GM12875 (cell line): ENCODE measurements at regions not wholly inside any gene's neighbourhood (a gene's known extent, or its start where the extent isn't known, plus 50 kb on each side); places are given as distances from the start of the nearest gene placed in this dataset.

Experiments
- H3K4me3 ChIP-seq: one replicate; pipeline ENCODE4 v1.5.1; 2011; ENCODE audit warnings: low read depth, low read length, control low read depth
- TF ChIP-seq, protein P1 (sequence below): IDR thresholded peaks from 2 replicates; pipeline ENCODE4 v1.5.1; 2011; ENCODE audit warnings: low read depth, mild to moderate bottlenecking, control low read depth, inconsistent platforms, low read length, moderate library complexity, borderline replicate concordance; ENCODE audit not compliant: insufficient read depth

DNA sequence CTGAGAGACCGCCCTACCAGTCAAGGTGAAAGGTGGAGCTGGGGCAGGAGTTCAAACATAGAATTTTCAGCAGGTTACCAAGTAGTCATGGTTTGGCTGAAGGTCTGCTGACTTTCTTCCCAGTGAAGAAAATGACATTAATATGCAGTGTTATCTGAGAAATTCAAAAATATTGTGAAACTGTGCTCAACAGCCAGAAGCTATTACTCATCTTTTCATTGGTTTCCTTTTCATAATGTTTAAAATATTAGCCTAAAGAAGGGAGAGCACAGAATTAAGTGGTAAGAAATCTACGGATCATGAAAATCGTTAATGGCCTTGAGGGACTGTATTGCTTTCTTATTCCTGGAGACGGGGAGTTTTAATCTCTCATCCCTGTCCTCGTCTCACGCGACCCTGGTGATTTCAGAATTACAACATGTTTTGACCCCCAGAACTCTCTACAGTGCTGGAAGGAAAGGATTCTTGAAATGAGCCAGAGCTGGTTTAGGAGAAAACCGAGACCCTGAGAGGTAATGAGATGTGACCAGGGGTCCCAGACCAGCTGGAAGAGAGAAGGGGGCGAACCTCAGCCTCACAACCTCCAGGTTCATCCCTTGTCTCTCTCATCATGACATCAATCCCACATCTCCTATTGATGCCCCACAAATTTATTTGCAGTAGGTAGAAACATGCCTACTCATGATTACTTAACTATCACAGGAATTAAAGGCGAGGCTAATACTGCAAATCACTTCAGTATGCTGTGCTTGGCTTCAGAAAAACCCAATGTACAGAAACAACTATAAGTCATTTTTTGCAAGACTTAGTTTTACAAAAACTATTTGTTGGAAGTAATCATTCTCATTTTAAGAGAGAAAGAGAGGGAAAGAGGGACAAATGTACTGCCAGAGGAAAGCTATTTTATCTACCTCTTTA, 209.5 kb downstream of the FNDC1 start:
- H3K4me3 ChIP-seq = no peak overlapping the region
- TF ChIP-seq, protein P1, sequence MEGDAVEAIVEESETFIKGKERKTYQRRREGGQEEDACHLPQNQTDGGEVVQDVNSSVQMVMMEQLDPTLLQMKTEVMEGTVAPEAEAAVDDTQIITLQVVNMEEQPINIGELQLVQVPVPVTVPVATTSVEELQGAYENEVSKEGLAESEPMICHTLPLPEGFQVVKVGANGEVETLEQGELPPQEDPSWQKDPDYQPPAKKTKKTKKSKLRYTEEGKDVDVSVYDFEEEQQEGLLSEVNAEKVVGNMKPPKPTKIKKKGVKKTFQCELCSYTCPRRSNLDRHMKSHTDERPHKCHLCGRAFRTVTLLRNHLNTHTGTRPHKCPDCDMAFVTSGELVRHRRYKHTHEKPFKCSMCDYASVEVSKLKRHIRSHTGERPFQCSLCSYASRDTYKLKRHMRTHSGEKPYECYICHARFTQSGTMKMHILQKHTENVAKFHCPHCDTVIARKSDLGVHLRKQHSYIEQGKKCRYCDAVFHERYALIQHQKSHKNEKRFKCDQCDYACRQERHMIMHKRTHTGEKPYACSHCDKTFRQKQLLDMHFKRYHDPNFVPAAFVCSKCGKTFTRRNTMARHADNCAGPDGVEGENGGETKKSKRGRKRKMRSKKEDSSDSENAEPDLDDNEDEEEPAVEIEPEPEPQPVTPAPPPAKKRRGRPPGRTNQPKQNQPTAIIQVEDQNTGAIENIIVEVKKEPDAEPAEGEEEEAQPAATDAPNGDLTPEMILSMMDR = no peak

DNA sequence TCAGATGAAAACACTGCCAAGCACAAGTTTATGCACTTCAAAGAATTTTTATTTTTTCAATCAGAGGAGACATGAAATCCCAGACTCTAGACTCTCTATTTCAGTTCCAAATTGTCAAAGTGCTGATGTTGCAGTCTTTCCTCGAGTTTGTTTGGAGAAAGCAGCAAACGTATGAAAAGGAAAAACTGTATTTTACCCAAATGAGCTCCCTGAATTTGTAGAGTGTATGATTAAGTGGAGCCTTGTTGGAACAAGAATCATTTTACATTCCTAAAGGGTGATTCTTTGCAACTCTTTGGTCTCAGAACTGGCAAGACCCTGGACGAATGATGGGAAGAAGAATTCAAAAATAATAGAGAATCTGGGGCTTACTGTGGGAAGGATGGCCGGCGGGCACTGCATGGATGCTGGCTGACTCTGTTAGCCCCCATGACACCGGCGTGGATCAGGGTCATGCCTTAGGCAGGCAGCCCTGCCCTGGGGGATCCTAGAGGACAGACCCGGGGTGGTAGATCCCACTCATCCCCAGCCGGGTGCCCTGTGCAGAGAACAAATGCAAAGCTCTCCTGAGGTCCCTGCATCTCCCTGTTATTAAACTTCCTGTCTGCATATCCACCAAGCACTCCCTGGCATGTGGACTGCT, 207.4 kb downstream of the FNDC1 start:
- TF ChIP-seq, protein P1 = no peak
- H3K4me3 ChIP-seq = no peak overlapping the region

DNA sequence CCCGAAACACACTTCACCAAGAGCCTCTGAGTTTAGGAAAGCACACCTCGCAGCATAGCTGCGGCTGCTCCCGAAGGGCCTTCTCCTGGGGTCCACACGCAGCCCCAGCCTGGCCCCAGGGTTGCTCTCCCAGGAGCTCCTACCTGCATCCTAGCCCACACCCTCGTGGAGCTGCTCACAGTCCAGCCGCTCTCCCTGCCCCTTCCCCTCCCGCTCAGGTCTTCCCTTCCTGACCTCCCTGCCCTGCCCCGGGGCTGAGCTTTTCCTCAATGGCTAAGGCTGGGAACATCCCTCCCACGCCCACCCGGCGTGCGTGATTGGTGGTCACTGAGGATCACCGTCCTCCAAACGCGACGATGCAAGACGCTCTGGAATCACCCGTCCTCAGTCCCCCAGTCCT, 205.8 kb downstream of the FNDC1 start:
- TF ChIP-seq, protein P1 = no peak
- no peak overlapping the region for H3K4me3 ChIP-seq

DNA sequence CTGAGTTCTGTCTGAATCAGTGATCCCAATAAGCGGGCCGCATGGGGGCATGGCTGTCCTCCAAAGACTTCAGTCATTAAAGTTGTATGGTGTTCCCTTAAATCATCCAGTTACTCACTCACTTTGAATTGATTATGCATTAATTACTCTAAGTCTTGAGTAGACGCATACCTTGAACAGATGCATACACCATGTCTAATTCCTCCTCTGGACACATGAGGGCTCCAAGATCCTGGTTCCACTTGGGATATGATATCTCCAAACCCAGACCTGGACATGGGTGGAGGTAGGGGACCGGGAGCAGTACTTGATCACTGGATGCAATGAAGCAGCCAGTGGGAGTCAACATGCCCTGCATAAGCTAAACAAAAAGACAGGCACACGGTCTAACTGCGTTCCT, 204.5 kb downstream of the FNDC1 start:
- TF ChIP-seq, protein P1 = no peak
- no peak overlapping the region for H3K4me3 ChIP-seq

DNA sequence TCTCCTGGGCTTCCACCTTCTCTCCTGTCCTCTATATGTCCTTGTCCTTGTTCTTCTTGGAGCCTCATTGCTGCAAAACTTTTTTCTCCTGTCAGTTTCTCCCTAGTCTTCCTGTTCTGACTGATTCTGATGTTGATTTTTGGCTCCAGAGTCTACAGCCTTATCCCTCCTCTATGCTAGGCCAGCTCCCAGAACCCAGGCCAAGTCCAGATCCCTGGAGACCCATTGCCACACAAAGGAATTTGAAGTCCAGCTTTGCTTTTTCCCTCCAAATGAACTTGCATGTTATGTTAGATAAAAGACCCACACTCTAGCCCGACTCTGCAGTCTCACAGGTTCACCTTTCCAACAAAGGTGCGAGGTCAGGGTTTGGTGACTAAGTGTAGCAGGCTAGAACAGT, 203.1 kb downstream of the FNDC1 start:
- no peak overlapping the region for H3K4me3 ChIP-seq
- TF ChIP-seq, protein P1 = no peak

DNA sequence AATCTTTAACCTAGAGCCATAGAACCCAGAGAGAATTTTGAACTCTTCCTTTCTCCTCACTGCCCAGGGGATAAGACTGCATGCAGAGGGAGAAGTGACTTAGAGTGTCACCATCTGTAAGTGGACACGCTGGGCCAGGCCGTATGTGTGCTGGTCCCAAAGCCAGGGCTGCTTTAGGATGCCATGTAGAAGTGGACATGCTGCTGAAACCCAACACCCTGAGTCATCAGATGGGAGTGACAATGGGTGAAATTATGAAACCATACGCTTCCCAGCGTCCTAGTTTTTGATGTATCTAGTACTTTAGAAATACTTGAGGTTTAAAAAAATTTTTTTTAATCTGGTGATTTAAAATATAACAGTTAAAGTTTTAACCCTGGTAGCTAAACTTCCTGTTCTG, 191.1 kb downstream of the FNDC1 start:
- TF ChIP-seq, protein P1 = no peak

More for the DNA sequence above, 191.1 kb downstream of the FNDC1 start:
- H3K4me3 ChIP-seq = no peak overlapping the region
